ENCODE measurements at regions not wholly inside any gene's neighbourhood (a gene's known extent, or its start where the extent isn't known, plus 50 kb on each side); places are given as distances from the start of the nearest gene placed in this dataset.
A peak's percentile ranks its signal among the peaks of the same experiment; 100 is the strongest.

- no peaks in the 10 kb centered on the region for H3K36me3 Mint-ChIP-seq (ENCODE audit: insufficient read depth in 1 of 3, low read depth in 3 of 3)
- H3K27ac Mint-ChIP-seq, result no peak overlapping the region
- H3K9ac ChIP-seq (ENCODE audit: extremely low read depth, insufficient read length, low read length), result no peak overlapping the region
Observed at GRCh38 chr13:59346999-59347723, 816.6 kb downstream of the DIAPH3 start.

More at GRCh38 chr13:59346999-59347723, 816.6 kb downstream of the DIAPH3 start:
- H3K4me1 Mint-ChIP-seq, result peaks cover 14 to 15% of the 10 kb centered on the region in 2 experiments; a peak in 3 of 4 replicates
- Histone ChIP-seq H3K56ac (ENCODE audit: insufficient read length, low read depth, low read length) (no peak overlapping the region), H4K91ac (ENCODE audit: insufficient read length, low read depth, low read length) (no peak overlapping the region), H3T11ph (ENCODE audit: low read length) (no peak overlapping the region), H2AK5ac (ENCODE audit: insufficient read length, low read length) (no peak overlapping the region), H3K23me2 (ENCODE audit: insufficient read length, low read depth, low read length, poor library complexity, severe bottlenecking) (no peaks in the 10 kb centered on the region), H2BK12ac (ENCODE audit: insufficient read length, low read depth, low read length) (no peak overlapping the region), H3K79me2 (ENCODE audit: insufficient read depth, low read length) (no peaks in the 10 kb centered on the region), H2AFZ (ENCODE audit: low read length) (no peak overlapping the region), H2BK120ac (ENCODE audit: low read depth, low read length, poor library complexity, severe bottlenecking) (no peak overlapping the region), H2BK15ac (ENCODE audit: low read depth, low read length) (no peak overlapping the region), H3K18ac (ENCODE audit: insufficient read length, low read depth, low read length) (no peak overlapping the region), H3K4ac (ENCODE audit: low read depth, low read length) (no peak overlapping the region), H3K27me3 (ENCODE audit: insufficient read depth, low read length) (no peaks in the 10 kb centered on the region), H3K27ac (ENCODE audit: insufficient read length, low read depth, low read length) (no peak overlapping the region), H3K23ac (ENCODE audit: insufficient read length, low read depth, low read length) (no peak overlapping the region), H2BK5ac (ENCODE audit: insufficient read length, low read length) (no peak overlapping the region), H3K79me1 (ENCODE audit: insufficient read depth, low read depth, low read length, poor library complexity, severe bottlenecking) (no peaks in the 10 kb centered on the region), H4K20me1 (ENCODE audit: control insufficient read depth, insufficient read depth, insufficient read length) (no peaks in the 10 kb centered on the region), H2BK20ac (ENCODE audit: low read depth, low read length, poor library complexity, severe bottlenecking) (no peak overlapping the region), H3K4me1 (ENCODE audit: insufficient read depth, low read length) (no peaks in the 10 kb centered on the region), H3K14ac (ENCODE audit: insufficient read depth, low read length) (no peak overlapping the region), H4K5ac (ENCODE audit: insufficient read length, low read depth, low read length) (no peak overlapping the region), H3K4me2 (ENCODE audit: insufficient read depth, insufficient read length, low read length) (no peak overlapping the region), H3K9me3 (ENCODE audit: control insufficient read depth, low read depth, low read length) (no peaks in the 10 kb centered on the region), H4K8ac (replicated peaks; ENCODE audit: insufficient read length, low read depth, low read length) (no peak overlapping the region)
- H3K27me3 Mint-ChIP-seq (ENCODE audit: low read depth), result no peaks in the 10 kb centered on the region
- no peak overlapping the region for H3K4me3 Mint-ChIP-seq
- DNase-seq, result peak; percentile 42
- no peaks in the 10 kb centered on the region for H3K9me3 Mint-ChIP-seq
- TF ChIP-seq CTCF (conservative IDR thresholded peaks at IDR 0.05), result no peak
- no CpG with 5 or more reads among the region's 8 CpGs for WGBS (ENCODE audit: extremely low coverage, insufficient read length, low lambda C conversion rate)
